IMR-90 (cell line): ENCODE measurements at regions not wholly inside any gene's neighbourhood (a gene's known extent, or its start where the extent isn't known, plus 50 kb on each side); places are given as distances from the start of the nearest gene placed in this dataset.

Source experiments
- BHLHE40 ChIP-seq: fragments of 150-350 bp; IDR thresholded peaks from 2 replicates; pipeline ENCODE4 v1.6.1; 2016; ENCODE audit warnings: mild to moderate bottlenecking, low read depth, low read length
- MAZ ChIP-seq: IDR thresholded peaks from 2 replicates; pipeline ENCODE4 v1.6.1; 2012; ENCODE audit warnings: low read depth, mild to moderate bottlenecking, low read length, improper control_type of control experiment, moderate library complexity, borderline replicate concordance
- NFE2L2 ChIP-seq: fragments of 150-350 bp; IDR thresholded peaks from 2 replicates; pipeline ENCODE4 v1.6.1; 2016; ENCODE audit warnings: low read depth, mild to moderate bottlenecking, low read length
- POLR2A ChIP-seq: IDR thresholded peaks from 2 replicates; pipeline ENCODE4 v1.6.1; 2012; ENCODE audit warnings: mild to moderate bottlenecking, low read depth, low read length
- RAD21 ChIP-seq: IDR thresholded peaks from 2 replicates; pipeline ENCODE4 v1.6.1; 2012; ENCODE audit warnings: low read length, improper control_type of control experiment
- RCOR1 ChIP-seq: IDR thresholded peaks from 2 replicates; pipeline ENCODE4 v1.6.1; 2012; ENCODE audit warnings: mild to moderate bottlenecking, low read length, improper control_type of control experiment; ENCODE audit not compliant: insufficient replicate concordance
- RFX5 ChIP-seq: IDR thresholded peaks from 2 replicates; pipeline ENCODE4 v1.8.0; 2012; ENCODE audit warnings: low read depth, mild to moderate bottlenecking, low read length, moderate library complexity
- TF ChIP-seq, protein P1 (sequence below): conservative IDR thresholded peaks from 2 replicates; pipeline ENCODE4 v1.5.1; 2012; ENCODE audit warnings: mild to moderate bottlenecking, low read depth, low read length, improper control_type of control experiment
- TF ChIP-seq, protein P2 (sequence below): fragments of 150-350 bp; IDR thresholded peaks from 2 replicates; pipeline ENCODE4 v1.6.1; 2017; ENCODE audit warnings: mild to moderate bottlenecking, antibody characterized with exemption, low read length, low read depth
- TF ChIP-seq, protein P3 (sequence below): fragments of 150-350 bp; IDR thresholded peaks from 2 replicates; pipeline ENCODE4 v1.6.1; 2016; ENCODE audit warnings: low read depth, mild to moderate bottlenecking, low read length, moderate library complexity, borderline replicate concordance

DNA sequence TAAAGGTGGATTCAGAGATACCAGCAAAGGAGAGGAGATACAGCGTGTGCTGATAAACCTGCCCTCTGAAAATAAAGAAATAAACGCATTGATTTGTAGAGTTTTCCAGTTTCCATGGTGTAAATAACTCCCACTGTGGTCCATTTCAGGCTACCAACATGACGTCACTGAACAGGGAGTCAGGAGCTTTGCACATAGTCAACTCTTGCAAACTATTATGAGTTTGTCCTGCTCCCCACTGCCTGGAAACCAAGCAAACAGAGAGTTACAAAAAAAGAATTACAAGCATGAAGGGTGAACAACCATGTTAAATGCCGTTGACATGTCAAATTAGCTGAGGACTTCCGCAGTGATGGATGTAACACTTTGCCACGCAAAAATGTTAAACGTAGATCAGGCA, 70.4 kb upstream of the GATA2 start:
- TF ChIP-seq POLR2A: no peak
- TF ChIP-seq, protein P1, sequence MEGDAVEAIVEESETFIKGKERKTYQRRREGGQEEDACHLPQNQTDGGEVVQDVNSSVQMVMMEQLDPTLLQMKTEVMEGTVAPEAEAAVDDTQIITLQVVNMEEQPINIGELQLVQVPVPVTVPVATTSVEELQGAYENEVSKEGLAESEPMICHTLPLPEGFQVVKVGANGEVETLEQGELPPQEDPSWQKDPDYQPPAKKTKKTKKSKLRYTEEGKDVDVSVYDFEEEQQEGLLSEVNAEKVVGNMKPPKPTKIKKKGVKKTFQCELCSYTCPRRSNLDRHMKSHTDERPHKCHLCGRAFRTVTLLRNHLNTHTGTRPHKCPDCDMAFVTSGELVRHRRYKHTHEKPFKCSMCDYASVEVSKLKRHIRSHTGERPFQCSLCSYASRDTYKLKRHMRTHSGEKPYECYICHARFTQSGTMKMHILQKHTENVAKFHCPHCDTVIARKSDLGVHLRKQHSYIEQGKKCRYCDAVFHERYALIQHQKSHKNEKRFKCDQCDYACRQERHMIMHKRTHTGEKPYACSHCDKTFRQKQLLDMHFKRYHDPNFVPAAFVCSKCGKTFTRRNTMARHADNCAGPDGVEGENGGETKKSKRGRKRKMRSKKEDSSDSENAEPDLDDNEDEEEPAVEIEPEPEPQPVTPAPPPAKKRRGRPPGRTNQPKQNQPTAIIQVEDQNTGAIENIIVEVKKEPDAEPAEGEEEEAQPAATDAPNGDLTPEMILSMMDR: no peak
- TF ChIP-seq RFX5: no peak
- no peak for TF ChIP-seq MAZ
- TF ChIP-seq, protein P2, sequence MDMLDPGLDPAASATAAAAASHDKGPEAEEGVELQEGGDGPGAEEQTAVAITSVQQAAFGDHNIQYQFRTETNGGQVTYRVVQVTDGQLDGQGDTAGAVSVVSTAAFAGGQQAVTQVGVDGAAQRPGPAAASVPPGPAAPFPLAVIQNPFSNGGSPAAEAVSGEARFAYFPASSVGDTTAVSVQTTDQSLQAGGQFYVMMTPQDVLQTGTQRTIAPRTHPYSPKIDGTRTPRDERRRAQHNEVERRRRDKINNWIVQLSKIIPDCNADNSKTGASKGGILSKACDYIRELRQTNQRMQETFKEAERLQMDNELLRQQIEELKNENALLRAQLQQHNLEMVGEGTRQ: no peak
- TF ChIP-seq, protein P3, sequence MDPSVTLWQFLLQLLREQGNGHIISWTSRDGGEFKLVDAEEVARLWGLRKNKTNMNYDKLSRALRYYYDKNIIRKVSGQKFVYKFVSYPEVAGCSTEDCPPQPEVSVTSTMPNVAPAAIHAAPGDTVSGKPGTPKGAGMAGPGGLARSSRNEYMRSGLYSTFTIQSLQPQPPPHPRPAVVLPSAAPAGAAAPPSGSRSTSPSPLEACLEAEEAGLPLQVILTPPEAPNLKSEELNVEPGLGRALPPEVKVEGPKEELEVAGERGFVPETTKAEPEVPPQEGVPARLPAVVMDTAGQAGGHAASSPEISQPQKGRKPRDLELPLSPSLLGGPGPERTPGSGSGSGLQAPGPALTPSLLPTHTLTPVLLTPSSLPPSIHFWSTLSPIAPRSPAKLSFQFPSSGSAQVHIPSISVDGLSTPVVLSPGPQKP: no peak
- no peak for TF ChIP-seq NFE2L2
- TF ChIP-seq RAD21: no peak
- TF ChIP-seq BHLHE40: no peak
- TF ChIP-seq RCOR1: no peak
